ENCODE measurements at regions not wholly inside any gene's neighbourhood (a gene's known extent, or its start where the extent isn't known, plus 50 kb on each side); places are given as distances from the start of the nearest gene placed in this dataset.

DNA sequence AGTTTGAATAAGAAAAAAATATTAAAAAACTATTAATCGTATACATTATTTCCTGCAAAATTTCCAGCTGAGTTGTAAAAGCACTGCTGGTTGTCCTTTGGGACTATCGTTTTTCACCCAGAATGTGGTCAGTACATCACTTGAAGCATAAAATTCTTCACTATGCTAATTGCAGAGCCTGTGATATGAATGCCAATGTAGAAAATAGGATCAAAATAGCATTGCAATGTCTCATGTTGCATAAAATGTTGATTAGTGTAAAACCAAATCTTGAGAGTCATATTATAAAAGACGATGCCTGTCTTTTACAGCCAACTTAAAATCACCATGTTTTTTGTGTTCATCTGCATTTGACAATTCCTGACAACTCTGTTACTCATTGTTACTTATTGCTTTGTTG is 207.7 kb downstream of the MMUT start:
- TF ChIP-seq TCF4 (CRISPR knock-in tag; IDR thresholded peaks at IDR 0.05; ENCODE audit: borderline replicate concordance) (no peak), SNAI2 (CRISPR knock-in tag; IDR thresholded peaks at IDR 0.05) (no peak), RARB (CRISPR knock-in tag; IDR thresholded peaks at IDR 0.05) (no peak), ISL1 (CRISPR knock-in tag; IDR thresholded peaks at IDR 0.05) (no peak), CSDC2 (CRISPR knock-in tag; IDR thresholded peaks at IDR 0.05) (no peak), ZFP30 (CRISPR knock-in tag; IDR thresholded peaks at IDR 0.05) (no peak), ZFP3 (CRISPR knock-in tag; IDR thresholded peaks at IDR 0.05) (no peak), ARNTL (CRISPR knock-in tag; IDR thresholded peaks at IDR 0.05; ENCODE audit: borderline replicate concordance, low read depth) (no peak), ZNF8 (CRISPR knock-in tag; IDR thresholded peaks at IDR 0.05) (no peak), TOX (CRISPR knock-in tag; IDR thresholded peaks at IDR 0.05; ENCODE audit: borderline replicate concordance) (no peak)
- TF ChIP-seq, protein P1, sequence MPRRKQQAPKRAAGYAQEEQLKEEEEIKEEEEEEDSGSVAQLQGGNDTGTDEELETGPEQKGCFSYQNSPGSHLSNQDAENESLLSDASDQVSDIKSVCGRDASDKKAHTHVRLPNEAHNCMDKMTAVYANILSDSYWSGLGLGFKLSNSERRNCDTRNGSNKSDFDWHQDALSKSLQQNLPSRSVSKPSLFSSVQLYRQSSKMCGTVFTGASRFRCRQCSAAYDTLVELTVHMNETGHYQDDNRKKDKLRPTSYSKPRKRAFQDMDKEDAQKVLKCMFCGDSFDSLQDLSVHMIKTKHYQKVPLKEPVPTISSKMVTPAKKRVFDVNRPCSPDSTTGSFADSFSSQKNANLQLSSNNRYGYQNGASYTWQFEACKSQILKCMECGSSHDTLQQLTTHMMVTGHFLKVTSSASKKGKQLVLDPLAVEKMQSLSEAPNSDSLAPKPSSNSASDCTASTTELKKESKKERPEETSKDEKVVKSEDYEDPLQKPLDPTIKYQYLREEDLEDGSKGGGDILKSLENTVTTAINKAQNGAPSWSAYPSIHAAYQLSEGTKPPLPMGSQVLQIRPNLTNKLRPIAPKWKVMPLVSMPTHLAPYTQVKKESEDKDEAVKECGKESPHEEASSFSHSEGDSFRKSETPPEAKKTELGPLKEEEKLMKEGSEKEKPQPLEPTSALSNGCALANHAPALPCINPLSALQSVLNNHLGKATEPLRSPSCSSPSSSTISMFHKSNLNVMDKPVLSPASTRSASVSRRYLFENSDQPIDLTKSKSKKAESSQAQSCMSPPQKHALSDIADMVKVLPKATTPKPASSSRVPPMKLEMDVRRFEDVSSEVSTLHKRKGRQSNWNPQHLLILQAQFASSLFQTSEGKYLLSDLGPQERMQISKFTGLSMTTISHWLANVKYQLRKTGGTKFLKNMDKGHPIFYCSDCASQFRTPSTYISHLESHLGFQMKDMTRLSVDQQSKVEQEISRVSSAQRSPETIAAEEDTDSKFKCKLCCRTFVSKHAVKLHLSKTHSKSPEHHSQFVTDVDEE (CRISPR knock-in tag; IDR thresholded peaks at IDR 0.05) = no peak
- TF ChIP-seq, protein P2, sequence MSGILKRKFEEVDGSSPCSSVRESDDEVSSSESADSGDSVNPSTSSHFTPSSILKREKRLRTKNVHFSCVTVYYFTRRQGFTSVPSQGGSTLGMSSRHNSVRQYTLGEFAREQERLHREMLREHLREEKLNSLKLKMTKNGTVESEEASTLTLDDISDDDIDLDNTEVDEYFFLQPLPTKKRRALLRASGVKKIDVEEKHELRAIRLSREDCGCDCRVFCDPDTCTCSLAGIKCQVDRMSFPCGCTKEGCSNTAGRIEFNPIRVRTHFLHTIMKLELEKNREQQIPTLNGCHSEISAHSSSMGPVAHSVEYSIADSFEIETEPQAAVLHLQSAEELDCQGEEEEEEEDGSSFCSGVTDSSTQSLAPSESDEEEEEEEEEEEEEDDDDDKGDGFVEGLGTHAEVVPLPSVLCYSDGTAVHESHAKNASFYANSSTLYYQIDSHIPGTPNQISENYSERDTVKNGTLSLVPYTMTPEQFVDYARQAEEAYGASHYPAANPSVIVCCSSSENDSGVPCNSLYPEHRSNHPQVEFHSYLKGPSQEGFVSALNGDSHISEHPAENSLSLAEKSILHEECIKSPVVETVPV (CRISPR knock-in tag; IDR thresholded peaks at IDR 0.05) = no peak
- TF ChIP-seq, protein P3, sequence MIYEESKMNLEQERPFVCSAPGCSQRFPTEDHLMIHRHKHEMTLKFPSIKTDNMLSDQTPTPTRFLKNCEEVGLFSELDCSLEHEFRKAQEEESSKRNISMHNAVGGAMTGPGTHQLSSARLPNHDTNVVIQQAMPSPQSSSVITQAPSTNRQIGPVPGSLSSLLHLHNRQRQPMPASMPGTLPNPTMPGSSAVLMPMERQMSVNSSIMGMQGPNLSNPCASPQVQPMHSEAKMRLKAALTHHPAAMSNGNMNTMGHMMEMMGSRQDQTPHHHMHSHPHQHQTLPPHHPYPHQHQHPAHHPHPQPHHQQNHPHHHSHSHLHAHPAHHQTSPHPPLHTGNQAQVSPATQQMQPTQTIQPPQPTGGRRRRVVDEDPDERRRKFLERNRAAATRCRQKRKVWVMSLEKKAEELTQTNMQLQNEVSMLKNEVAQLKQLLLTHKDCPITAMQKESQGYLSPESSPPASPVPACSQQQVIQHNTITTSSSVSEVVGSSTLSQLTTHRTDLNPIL (CRISPR knock-in tag; IDR thresholded peaks at IDR 0.05; ENCODE audit: low read depth) = no peak
- TF ChIP-seq, protein P4, sequence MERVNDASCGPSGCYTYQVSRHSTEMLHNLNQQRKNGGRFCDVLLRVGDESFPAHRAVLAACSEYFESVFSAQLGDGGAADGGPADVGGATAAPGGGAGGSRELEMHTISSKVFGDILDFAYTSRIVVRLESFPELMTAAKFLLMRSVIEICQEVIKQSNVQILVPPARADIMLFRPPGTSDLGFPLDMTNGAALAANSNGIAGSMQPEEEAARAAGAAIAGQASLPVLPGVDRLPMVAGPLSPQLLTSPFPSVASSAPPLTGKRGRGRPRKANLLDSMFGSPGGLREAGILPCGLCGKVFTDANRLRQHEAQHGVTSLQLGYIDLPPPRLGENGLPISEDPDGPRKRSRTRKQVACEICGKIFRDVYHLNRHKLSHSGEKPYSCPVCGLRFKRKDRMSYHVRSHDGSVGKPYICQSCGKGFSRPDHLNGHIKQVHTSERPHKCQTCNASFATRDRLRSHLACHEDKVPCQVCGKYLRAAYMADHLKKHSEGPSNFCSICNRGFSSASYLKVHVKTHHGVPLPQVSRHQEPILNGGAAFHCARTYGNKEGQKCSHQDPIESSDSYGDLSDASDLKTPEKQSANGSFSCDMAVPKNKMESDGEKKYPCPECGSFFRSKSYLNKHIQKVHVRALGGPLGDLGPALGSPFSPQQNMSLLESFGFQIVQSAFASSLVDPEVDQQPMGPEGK (CRISPR knock-in tag; IDR thresholded peaks at IDR 0.05; ENCODE audit: borderline replicate concordance) = no peak

Measured in SK-N-SH treated with all-trans-retinoic acid at 6 μM for 48 hours (cell line).